ENCODE measurements at regions not wholly inside any gene's neighbourhood (a gene's known extent, or its start where the extent isn't known, plus 50 kb on each side); places are given as distances from the start of the nearest gene placed in this dataset.

- Histone ChIP-seq H3K4me3 (no peak overlapping the region), H3K27me3 (no peaks in the 10 kb centered on the region), H3K36me3 (no peaks in the 10 kb centered on the region), H3K27ac (no peak overlapping the region), H3K4me1 (no peaks in the 10 kb centered on the region), H3K9me3 (peaks cover 0 to 28% (median 17%) of the 10 kb centered on the region in 4 donors)
- WGBS, 5 donors = 81 to 91% (median 85%) methylated on average over 3 of the region's 3 CpGs
- intact Hi-C loops (cut with DNase I; ENCODE audit: low total_unique reads) = no loop called here
- no peak for DNase-seq
- no peak for TF ChIP-seq EP300 (IDR thresholded peaks at IDR 0.05)
- TF ChIP-seq POLR2AphosphoS5 (IDR thresholded peaks at IDR 0.05) = no peak
Observed at GRCh38 chr3:40628984-40629383, 104.2 kb downstream of the ZNF621 start.

- peak in 1 of 2 donors; percentile 13 for DNase-seq
- Histone ChIP-seq H3K27ac (no peak overlapping the region), H3K36me3 (no peaks in the 10 kb centered on the region), H3K4me1 (no peaks in the 10 kb centered on the region), H3K9me3 (peaks cover 0 to 29% (median 16%) of the 10 kb centered on the region in 4 donors), H3K4me3 (no peak overlapping the region), H3K27me3 (no peaks in the 10 kb centered on the region)
- WGBS, 5 donors = 54 to 62% (median 58%) methylated on average over 5 of the region's 5 CpGs
- TF ChIP-seq POLR2A (IDR thresholded peaks at IDR 0.05) = no peak
- no peak for TF ChIP-seq EP300 (IDR thresholded peaks at IDR 0.05)
- no peak for TF ChIP-seq CTCF (IDR thresholded peaks at IDR 0.05)
- TF ChIP-seq POLR2AphosphoS5 (IDR thresholded peaks at IDR 0.05) = no peak
- intact Hi-C loops (cut with DNase I; ENCODE audit: low total_unique reads) = no loop called here
Observed at GRCh38 chr3:40631341-40631995, 106.7 kb downstream of the ZNF621 start.

GRCh38 chr3:40637906-40638305 lies 113.1 kb downstream of the ZNF621 start:
- intact Hi-C loops (cut with DNase I; ENCODE audit: low total_unique reads) = no loop called here
- Histone ChIP-seq H3K27ac (no peak overlapping the region), H3K4me1 (no peaks in the 10 kb centered on the region), H3K36me3 (no peaks in the 10 kb centered on the region), H3K9me3 (peaks cover 0 to 10% (median 7%) of the 10 kb centered on the region in 4 donors), H3K27me3 (no peaks in the 10 kb centered on the region), H3K4me3 (no peak overlapping the region)
- DNase-seq = no peak
- no peak for TF ChIP-seq POLR2A (IDR thresholded peaks at IDR 0.05)
- no peak for TF ChIP-seq CTCF (IDR thresholded peaks at IDR 0.05)
- TF ChIP-seq POLR2AphosphoS5 (IDR thresholded peaks at IDR 0.05) = no peak
- TF ChIP-seq EP300 (IDR thresholded peaks at IDR 0.05) = no peak
- 73 to 85% (median 79%) methylated on average over 2 of the region's 2 CpGs for WGBS, 5 donors

- H3K4me1 ChIP-seq = no peaks in the 10 kb centered on the region
- TF ChIP-seq CTCF (IDR thresholded peaks at IDR 0.05) (no peak), POLR2AphosphoS5 (IDR thresholded peaks at IDR 0.05) (no peak), POLR2A (IDR thresholded peaks at IDR 0.05) (no peak), EP300 (IDR thresholded peaks at IDR 0.05) (no peak)
- WGBS, 5 donors = 81 to 100% (median 96%) methylated on average over 1 of the region's 1 CpG
- H3K27ac ChIP-seq = no peak overlapping the region
- H3K9me3 ChIP-seq = peaks cover 0 to 10% (median 7%) of the 10 kb centered on the region in 4 donors
- H3K4me3 ChIP-seq = no peak overlapping the region
- no peaks in the 10 kb centered on the region for H3K27me3 ChIP-seq
- no peaks in the 10 kb centered on the region for H3K36me3 ChIP-seq
- DNase-seq = no peak
- intact Hi-C loops (cut with DNase I; ENCODE audit: low total_unique reads) = no loop called here
Observed at GRCh38 chr3:40639006-40639405, 114.2 kb downstream of the ZNF621 start.

DNA sequence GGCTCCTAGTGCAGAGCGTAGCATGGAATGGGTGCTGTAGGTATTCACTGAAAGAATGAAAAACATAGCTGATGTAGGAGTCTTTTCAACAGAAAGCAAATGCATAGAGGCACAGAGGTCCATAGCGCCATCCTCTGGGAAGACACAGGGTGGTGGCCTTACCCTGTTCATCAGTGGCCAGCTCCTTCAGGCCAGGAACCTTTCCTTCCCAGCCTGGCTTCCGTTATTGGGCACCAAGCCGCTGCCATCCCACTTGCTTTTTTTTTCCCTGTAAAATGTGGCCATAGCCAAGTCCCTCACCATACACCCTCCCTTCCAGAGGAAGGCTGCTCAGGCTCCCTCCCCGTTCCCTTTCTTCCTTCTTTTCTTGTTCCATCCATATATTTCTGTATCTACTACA lies 118.1 kb downstream of the ZNF621 start:
- intact Hi-C loops (cut with DNase I; ENCODE audit: low total_unique reads) = no loop called here
- H3K4me1 ChIP-seq = no peaks in the 10 kb centered on the region
- 81 to 87% (median 84%) methylated on average over 5 of the region's 5 CpGs for WGBS, 5 donors

More for the DNA sequence above, 118.1 kb downstream of the ZNF621 start:
- Histone ChIP-seq H3K27me3 (no peaks in the 10 kb centered on the region), H3K4me3 (no peak overlapping the region), H3K9me3 (no peaks in the 10 kb centered on the region), H3K27ac (no peak overlapping the region), H3K36me3 (no peaks in the 10 kb centered on the region)
- TF ChIP-seq EP300 (IDR thresholded peaks at IDR 0.05) (no peak), POLR2A (IDR thresholded peaks at IDR 0.05) (no peak)
- DNase-seq = no peak
